OCI-LY3 (cell line): ENCODE measurements at regions not wholly inside any gene's neighbourhood (a gene's known extent, or its start where the extent isn't known, plus 50 kb on each side); places are given as distances from the start of the nearest gene placed in this dataset.

Experiments
- H2AFZ ChIP-seq: fragments of 200-600, 300-600 bp; shearing (Covaris generic); 2 replicates; pipeline ENCODE4 v1.6.0; 2014; ENCODE audit warnings: antibody characterized with exemption, low read depth, low read length
- H3K27ac ChIP-seq: fragments of 200-600, 300-600 bp; sonication (generic); 2 replicates; pipeline ENCODE4 v1.5.1; 2014; ENCODE audit warnings: mild to moderate bottlenecking, low read length, moderate library complexity, mixed read lengths
- H3K27me3 ChIP-seq: fragments of 200-600, 300-600 bp; sonication (generic); 2 replicates; pipeline ENCODE4 v1.6.1; 2014; ENCODE audit warnings: low read depth, low read length, mixed read lengths
- H3K36me3 ChIP-seq: fragments of 200-600, 300-600 bp; sonication (generic); replicated peaks from 2 replicates; pipeline ENCODE3; 2014; ENCODE audit warnings: low read depth, low read length, mixed read lengths
- H3K4me1 ChIP-seq: fragments of 300-600, 200-600 bp; sonication (generic); 2 replicates; pipeline ENCODE4 v1.6.1; 2014; ENCODE audit warnings: low read length, mixed read lengths
- H3K4me2 ChIP-seq: fragments of 200-600, 300-600 bp; sonication (generic); 2 replicates; pipeline ENCODE4 v1.6.1; 2014; ENCODE audit warnings: low read length, mixed read lengths
- H3K4me3 ChIP-seq: fragments of 300-600, 200-600 bp; sonication (generic); 2 replicates; pipeline ENCODE4 v1.5.1; 2014; ENCODE audit warnings: antibody characterized with exemption, mild to moderate bottlenecking, low read length, moderate library complexity
- H3K79me2 ChIP-seq: fragments of 300-600, 200-600 bp; shearing (Covaris generic); 2 replicates; pipeline ENCODE4 v1.6.1; 2014; ENCODE audit warnings: mild to moderate bottlenecking, low read length, mixed read lengths
- H3K9ac ChIP-seq: fragments of 300-600, 200-600 bp; shearing (Covaris generic); 2 replicates; pipeline ENCODE4 v1.6.0; 2014; ENCODE audit warnings: mild to moderate bottlenecking, low read length, moderate library complexity
- H3K9me3 ChIP-seq: fragments of 200-600, 300-600 bp; shearing (Covaris generic); 2 replicates; pipeline ENCODE4 v1.6.1; 2014; ENCODE audit warnings: low read length, mixed read lengths; ENCODE audit not compliant: insufficient read depth
- H4K20me1 ChIP-seq: fragments of 200-600, 300-600 bp; sonication (generic); 2 replicates; pipeline ENCODE4 v1.6.1; 2016; ENCODE audit warnings: low read length, mixed read lengths; ENCODE audit not compliant: insufficient read depth
- EZH2phosphoT487 ChIP-seq: fragments of 200-600 bp; shearing (Covaris generic); IDR thresholded peaks from 2 replicates; pipeline ENCODE4 v1.6.1; 2018; ENCODE audit warnings: antibody characterized with exemption, mixed run types, low read depth
- TF ChIP-seq, protein P1 (sequence below): fragments of 200-600, 300-600 bp; sonication (generic); IDR thresholded peaks from 2 replicates; pipeline ENCODE4 v1.5.1; 2014; ENCODE audit warnings: antibody characterized with exemption, low read length, low read depth

DNA sequence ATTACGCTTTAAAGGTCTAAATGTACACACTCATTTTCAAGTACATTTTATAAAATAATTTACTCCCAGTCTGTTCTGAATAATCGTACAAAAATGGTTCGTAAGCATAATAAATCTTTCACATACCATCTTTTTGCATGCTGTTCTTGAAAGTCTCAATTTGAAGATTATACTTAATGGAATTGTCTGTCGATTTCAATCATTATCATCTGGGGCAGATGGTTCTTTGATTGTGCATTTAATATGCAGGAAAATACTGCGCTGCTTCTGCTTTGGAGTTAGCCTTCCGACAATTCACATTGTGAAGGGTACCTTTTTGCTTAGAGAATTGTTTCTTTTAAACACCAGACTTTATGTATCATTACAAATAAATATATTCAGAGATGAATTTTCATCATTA, 262.8 kb downstream of the ABCC12 start:
- Histone ChIP-seq H3K27me3 (peaks cover 18% of the 10 kb centered on the region), H3K4me1 (no peaks in the 10 kb centered on the region), H4K20me1 (no peaks in the 10 kb centered on the region), H3K4me3 (no peak overlapping the region), H3K79me2 (no peaks in the 10 kb centered on the region), H2AFZ (no peak overlapping the region), H3K36me3 (no peaks in the 10 kb centered on the region), H3K4me2 (no peak overlapping the region), H3K27ac (no peak overlapping the region), H3K9ac (no peak overlapping the region), H3K9me3 (no peaks in the 10 kb centered on the region)
- TF ChIP-seq, protein P1, sequence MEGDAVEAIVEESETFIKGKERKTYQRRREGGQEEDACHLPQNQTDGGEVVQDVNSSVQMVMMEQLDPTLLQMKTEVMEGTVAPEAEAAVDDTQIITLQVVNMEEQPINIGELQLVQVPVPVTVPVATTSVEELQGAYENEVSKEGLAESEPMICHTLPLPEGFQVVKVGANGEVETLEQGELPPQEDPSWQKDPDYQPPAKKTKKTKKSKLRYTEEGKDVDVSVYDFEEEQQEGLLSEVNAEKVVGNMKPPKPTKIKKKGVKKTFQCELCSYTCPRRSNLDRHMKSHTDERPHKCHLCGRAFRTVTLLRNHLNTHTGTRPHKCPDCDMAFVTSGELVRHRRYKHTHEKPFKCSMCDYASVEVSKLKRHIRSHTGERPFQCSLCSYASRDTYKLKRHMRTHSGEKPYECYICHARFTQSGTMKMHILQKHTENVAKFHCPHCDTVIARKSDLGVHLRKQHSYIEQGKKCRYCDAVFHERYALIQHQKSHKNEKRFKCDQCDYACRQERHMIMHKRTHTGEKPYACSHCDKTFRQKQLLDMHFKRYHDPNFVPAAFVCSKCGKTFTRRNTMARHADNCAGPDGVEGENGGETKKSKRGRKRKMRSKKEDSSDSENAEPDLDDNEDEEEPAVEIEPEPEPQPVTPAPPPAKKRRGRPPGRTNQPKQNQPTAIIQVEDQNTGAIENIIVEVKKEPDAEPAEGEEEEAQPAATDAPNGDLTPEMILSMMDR, result no peak
- no peak for TF ChIP-seq EZH2phosphoT487

DNA sequence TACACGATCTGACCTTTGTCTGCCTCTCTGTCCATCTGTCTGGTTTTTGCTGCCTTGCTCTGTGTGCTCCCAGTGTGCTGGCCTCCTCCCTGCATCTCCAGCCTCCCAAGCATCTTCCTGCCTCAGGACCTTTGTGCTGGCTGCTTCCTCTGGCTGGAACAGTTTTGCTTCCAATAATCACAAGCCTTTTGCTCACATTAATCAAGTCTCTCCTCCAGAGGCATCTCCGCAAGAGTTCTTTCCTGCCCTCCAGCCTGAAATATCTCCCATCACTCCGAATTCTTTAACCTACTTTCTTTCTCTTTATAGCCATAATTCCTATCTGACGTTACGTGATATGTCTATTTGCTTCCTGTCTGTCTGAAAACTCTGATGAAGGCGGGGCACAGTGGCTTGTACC, 267.1 kb downstream of the ABCC12 start:
- Histone ChIP-seq H3K9me3 (no peaks in the 10 kb centered on the region), H3K4me3 (no peak overlapping the region), H3K9ac (no peak overlapping the region), H2AFZ (no peak overlapping the region), H3K27me3 (peaks cover 32% of the 10 kb centered on the region), H3K36me3 (no peaks in the 10 kb centered on the region), H4K20me1 (no peaks in the 10 kb centered on the region), H3K79me2 (no peaks in the 10 kb centered on the region), H3K27ac (no peak overlapping the region), H3K4me1 (no peaks in the 10 kb centered on the region), H3K4me2 (no peak overlapping the region)
- TF ChIP-seq EZH2phosphoT487, result no peak
- TF ChIP-seq, protein P1, result no peak

DNA sequence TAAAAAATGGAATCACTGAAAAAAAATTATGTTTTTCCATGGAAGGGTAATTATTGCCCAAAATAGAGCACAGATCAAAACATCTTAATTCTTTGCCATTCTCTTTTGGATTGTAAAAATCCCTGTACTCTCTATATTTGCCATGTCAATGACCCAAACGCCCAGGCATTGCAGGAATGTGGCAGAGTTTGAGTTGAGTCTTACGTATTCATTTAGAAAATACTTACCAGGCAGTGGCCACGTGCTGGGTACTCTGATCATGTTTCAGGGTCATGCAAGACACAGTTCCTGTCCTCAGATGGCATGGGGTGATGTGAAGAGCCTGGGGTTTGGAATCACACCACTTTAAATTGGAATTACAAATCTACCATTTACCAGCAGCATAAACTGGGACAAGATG, 267.7 kb downstream of the ABCC12 start:
- Histone ChIP-seq H3K27me3 (peaks cover 28% of the 10 kb centered on the region), H3K4me2 (no peak overlapping the region), H4K20me1 (no peaks in the 10 kb centered on the region), H3K9ac (no peak overlapping the region), H2AFZ (no peak overlapping the region), H3K4me3 (no peak overlapping the region), H3K36me3 (no peaks in the 10 kb centered on the region), H3K27ac (no peak overlapping the region), H3K4me1 (no peaks in the 10 kb centered on the region), H3K9me3 (no peaks in the 10 kb centered on the region), H3K79me2 (no peaks in the 10 kb centered on the region)
- TF ChIP-seq, protein P1, result no peak
- TF ChIP-seq EZH2phosphoT487, result no peak

DNA sequence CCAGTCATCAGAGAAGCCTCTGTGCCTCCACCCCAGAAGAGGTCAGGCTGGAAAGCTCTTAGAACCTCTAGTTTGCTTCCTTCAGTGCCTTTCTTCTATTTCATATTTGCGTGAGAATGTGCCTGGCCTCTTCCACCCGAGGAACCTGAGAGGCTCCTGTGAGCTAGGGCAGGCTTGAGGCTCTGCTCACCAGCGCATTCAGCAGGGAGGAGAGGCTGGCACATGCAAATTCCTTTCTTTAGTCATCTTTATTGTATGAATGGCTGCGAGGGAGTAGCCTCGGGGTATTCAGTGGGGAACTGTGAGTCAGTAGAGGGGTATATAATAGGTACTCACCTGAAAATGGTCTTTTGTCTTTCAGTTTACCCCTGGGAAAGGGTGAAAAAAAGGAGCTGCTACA, 268.3 kb downstream of the ABCC12 start:
- H3K4me2 ChIP-seq, result no peak overlapping the region
- H3K79me2 ChIP-seq, result no peaks in the 10 kb centered on the region
- H4K20me1 ChIP-seq, result no peaks in the 10 kb centered on the region
- no peaks in the 10 kb centered on the region for H3K4me1 ChIP-seq
- no peak overlapping the region for H2AFZ ChIP-seq
- no peak overlapping the region for H3K27ac ChIP-seq
- peaks cover 23% of the 10 kb centered on the region for H3K27me3 ChIP-seq
- H3K9ac ChIP-seq, result no peak overlapping the region
- no peak overlapping the region for H3K4me3 ChIP-seq
- TF ChIP-seq, protein P1, result no peak
- TF ChIP-seq EZH2phosphoT487, result no peak
- no peaks in the 10 kb centered on the region for H3K36me3 ChIP-seq
- no peaks in the 10 kb centered on the region for H3K9me3 ChIP-seq
